ENCODE measurements at regions not wholly inside any gene's neighbourhood (a gene's known extent, or its start where the extent isn't known, plus 50 kb on each side); places are given as distances from the start of the nearest gene placed in this dataset.

- peak; percentile 6 for DNase-seq
Measured at GRCh38 chr2:7952046-7952745, 729.7 kb upstream of the ID2 start.

GRCh38 chr2:7953195-7953594, 728.7 kb upstream of the ID2 start:
- no peak for DNase-seq

GRCh38 chr2:7954234-7954633, 727.6 kb upstream of the ID2 start:
- DNase-seq, result no peak

- DNase-seq, result no peak
Measured at GRCh38 chr2:7956126-7956689, 725.6 kb upstream of the ID2 start.

- no peak for DNase-seq
Measured at GRCh38 chr2:7961550-7961949, 720.3 kb upstream of the ID2 start.

- DNase-seq, result no peak
Measured at GRCh38 chr2:7962161-7962560, 719.7 kb upstream of the ID2 start.

GRCh38 chr2:7963787-7964186, 718.1 kb upstream of the ID2 start:
- DNase-seq, result no peak

GRCh38 chr2:7966032-7966431, 715.8 kb upstream of the ID2 start:
- no peak for DNase-seq

GRCh38 chr2:7967707-7968405, 714.0 kb upstream of the ID2 start:
- DNase-seq, result no peak

GRCh38 chr2:7969756-7970515, 711.9 kb upstream of the ID2 start:
- peak; percentile 25 for DNase-seq

- no peak for DNase-seq
Measured at GRCh38 chr2:7971248-7971647, 710.6 kb upstream of the ID2 start.

- DNase-seq, result no peak
Measured at GRCh38 chr2:7971841-7972240, 710.0 kb upstream of the ID2 start.

GRCh38 chr2:7972670-7973069, 709.2 kb upstream of the ID2 start:
- DNase-seq, result no peak

- no peak for DNase-seq
Measured at GRCh38 chr2:7973801-7974480, 707.9 kb upstream of the ID2 start.

GRCh38 chr2:7974936-7975335, 706.9 kb upstream of the ID2 start:
- DNase-seq, result no peak

- DNase-seq, result no peak
Measured at GRCh38 chr2:7976206-7976605, 705.6 kb upstream of the ID2 start.

GRCh38 chr2:7977981-7978380, 703.9 kb upstream of the ID2 start:
- DNase-seq, result no peak

GRCh38 chr2:7982054-7982453, 699.8 kb upstream of the ID2 start:
- DNase-seq, result no peak

- DNase-seq, result no peak
Measured at GRCh38 chr2:7983451-7983850, 698.4 kb upstream of the ID2 start.

GRCh38 chr2:7983912-7984311, 697.9 kb upstream of the ID2 start:
- DNase-seq, result no peak

- DNase-seq, result no peak
Measured at GRCh38 chr2:7984693-7985353, 697.0 kb upstream of the ID2 start.

GRCh38 chr2:7986431-7986830, 695.4 kb upstream of the ID2 start:
- no peak for DNase-seq

- no peak for DNase-seq
Measured at GRCh38 chr2:7987992-7988391, 693.9 kb upstream of the ID2 start.

Data from suppressor macrophage treated with lipopolysaccharide for 4 hours (primary cell).